SK-N-MC (cell line): ENCODE measurements at regions not wholly inside any gene's neighbourhood (a gene's known extent, or its start where the extent isn't known, plus 50 kb on each side); places are given as distances from the start of the nearest gene placed in this dataset.

Experiments used
- EZH2 ChIP-seq: fragments of 200-600 bp; sonication (generic); IDR thresholded peaks from one replicate; pipeline ENCODE4 v1.6.1; 2017; ENCODE audit warnings: antibody characterized with exemption
- FOXP2 ChIP-seq: optimal IDR thresholded peaks from 2 replicates; pipeline ENCODE3; 2011; ENCODE audit warnings: mild to moderate bottlenecking, moderate library complexity; ENCODE audit not compliant: insufficient read depth; ENCODE audit errors: extremely low read length, control extremely low read depth
- POLR2AphosphoS5 ChIP-seq: IDR thresholded peaks from 2 replicates; pipeline ENCODE4 v1.6.1; 2012; ENCODE audit warnings: mild to moderate bottlenecking, low read depth, low read length, borderline replicate concordance

GRCh38 chr20:50360921-50361320, 149.3 kb upstream of the PTPN1 start:
- TF ChIP-seq EZH2 (no peak), POLR2AphosphoS5 (no peak), FOXP2 (no peak)
